ENCODE measurements at regions not wholly inside any gene's neighbourhood (a gene's known extent, or its start where the extent isn't known, plus 50 kb on each side); places are given as distances from the start of the nearest gene placed in this dataset.

DNA sequence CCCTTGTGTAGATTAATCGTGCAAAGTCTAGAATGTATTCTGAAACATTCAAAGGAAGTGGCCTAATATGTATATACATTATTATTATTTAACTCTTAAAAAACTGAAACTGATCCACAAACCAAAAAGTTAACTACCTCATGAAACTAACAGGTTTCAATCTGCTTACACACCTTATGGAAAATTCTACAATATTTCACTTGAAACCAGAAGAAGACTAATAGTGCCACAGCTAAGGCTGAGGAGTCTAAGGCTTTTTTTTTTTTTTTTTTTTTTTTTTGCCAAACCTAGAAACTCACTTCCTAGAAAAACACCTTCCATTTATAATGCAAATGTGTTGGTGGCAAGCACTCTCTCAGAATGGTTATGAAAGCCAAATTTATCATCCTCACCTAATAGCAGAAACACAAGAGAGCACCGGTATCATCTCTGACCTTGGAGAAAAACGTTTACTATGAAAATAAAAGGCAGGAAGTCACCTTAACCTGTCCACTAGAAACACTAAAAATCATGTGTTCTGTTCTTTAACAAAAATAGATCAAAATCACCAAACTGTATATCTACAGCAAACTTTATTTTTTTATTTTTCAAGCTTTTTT lies 586.1 kb downstream of the FRK start:
- Histone ChIP-seq H3K4me3 (ENCODE audit: low read depth, low read length) (no peak overlapping the region), H3K4me1 (no peaks in the 10 kb centered on the region), H3K36me3 (no peaks in the 10 kb centered on the region), H3K9me3 (no peaks in the 10 kb centered on the region), H3K27me3 (no peaks in the 10 kb centered on the region)
- TF ChIP-seq CTCF (IDR thresholded peaks at IDR 0.05; ENCODE audit: low read depth, low read length), result no peak
- no peak for DNase-seq

DNA sequence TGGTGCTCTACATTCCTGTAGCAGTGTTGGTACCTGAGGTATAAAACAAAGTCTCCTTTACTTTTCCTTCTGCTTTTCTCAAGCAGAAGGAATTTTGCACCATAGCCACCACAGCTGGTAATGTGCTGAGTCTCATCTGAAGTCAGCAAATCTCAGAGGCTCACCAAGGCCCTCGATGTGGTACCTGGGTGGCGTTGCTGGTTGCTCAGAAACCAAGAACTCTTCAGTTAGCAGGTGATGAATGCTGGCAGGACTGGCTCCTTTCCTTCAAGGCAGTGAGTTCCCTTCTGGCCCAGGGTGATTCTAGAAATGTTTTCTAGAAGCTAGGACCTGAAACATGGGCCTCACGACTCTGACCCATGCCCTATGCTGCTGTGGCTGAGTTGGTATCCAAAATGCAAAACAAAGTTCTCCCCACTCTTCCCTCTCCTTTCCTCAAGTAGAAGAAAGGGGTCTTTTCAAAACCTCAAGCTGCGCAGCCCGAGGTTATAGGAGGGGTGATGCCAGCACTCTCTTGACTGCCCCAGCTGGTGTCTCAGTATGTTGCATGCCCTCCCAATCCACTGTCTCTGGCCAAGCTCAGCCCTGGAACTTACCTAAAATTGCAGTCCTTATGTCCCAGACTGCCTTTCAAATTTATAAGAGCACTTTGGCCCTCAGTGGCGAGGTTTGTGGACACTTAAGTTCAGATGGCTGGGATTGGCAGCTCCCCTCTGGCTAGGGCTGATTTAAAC lies 592.3 kb downstream of the FRK start:
- no peaks in the 10 kb centered on the region for H3K9me3 ChIP-seq
- H3K36me3 ChIP-seq, result no peaks in the 10 kb centered on the region
- no peak for DNase-seq
- H3K4me3 ChIP-seq (ENCODE audit: low read depth, low read length), result no peak overlapping the region
- H3K27me3 ChIP-seq, result no peaks in the 10 kb centered on the region
- H3K4me1 ChIP-seq, result no peaks in the 10 kb centered on the region
- TF ChIP-seq CTCF (IDR thresholded peaks at IDR 0.05; ENCODE audit: low read depth, low read length), result no peak

DNA sequence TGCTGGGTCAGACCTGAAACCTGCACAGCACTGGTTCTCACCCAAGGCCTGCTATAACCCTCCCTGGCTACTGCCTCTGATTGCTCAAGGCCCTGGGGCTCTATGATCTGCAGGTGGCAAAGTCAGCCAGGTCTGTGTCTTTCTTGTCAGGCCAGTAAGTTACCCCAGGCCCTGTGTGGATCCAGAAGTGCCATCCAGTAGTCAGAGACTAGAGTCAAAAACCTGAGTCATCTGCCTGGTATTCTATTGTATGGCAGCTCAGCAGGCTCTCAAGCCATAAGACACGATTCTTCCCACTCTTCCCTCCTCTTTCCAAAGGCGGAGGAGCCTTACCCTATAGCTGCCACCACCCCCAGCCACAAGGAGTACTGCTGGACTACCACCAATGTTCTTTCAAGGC lies 593.0 kb downstream of the FRK start:
- DNase-seq, result no peak
- Histone ChIP-seq H3K4me3 (ENCODE audit: low read depth, low read length) (no peak overlapping the region), H3K27me3 (no peaks in the 10 kb centered on the region), H3K4me1 (no peaks in the 10 kb centered on the region), H3K36me3 (no peaks in the 10 kb centered on the region), H3K9me3 (no peaks in the 10 kb centered on the region)
- TF ChIP-seq CTCF (IDR thresholded peaks at IDR 0.05; ENCODE audit: low read depth, low read length), result no peak

- no peak for DNase-seq
- H3K27me3 ChIP-seq, result no peaks in the 10 kb centered on the region
- H3K36me3 ChIP-seq, result no peaks in the 10 kb centered on the region
- no peak overlapping the region for H3K4me3 ChIP-seq (ENCODE audit: low read depth, low read length)
- no peaks in the 10 kb centered on the region for H3K9me3 ChIP-seq
- TF ChIP-seq CTCF (IDR thresholded peaks at IDR 0.05; ENCODE audit: low read depth, low read length), result no peak
- H3K4me1 ChIP-seq, result peaks cover 3% of the 10 kb centered on the region; the same call in 1 of the 2 replicates
Measured at GRCh38 chr6:115460913-115461312, 599.8 kb downstream of the FRK start.

- Histone ChIP-seq H3K27me3 (no peaks in the 10 kb centered on the region), H3K4me3 (ENCODE audit: low read depth, low read length) (no peak overlapping the region), H3K36me3 (no peaks in the 10 kb centered on the region), H3K9me3 (no peaks in the 10 kb centered on the region), H3K4me1 (peaks cover 3% of the 10 kb centered on the region; the same call in 1 of the 2 replicates)
- no peak for TF ChIP-seq CTCF (IDR thresholded peaks at IDR 0.05; ENCODE audit: low read depth, low read length)
- no peak for DNase-seq
Measured at GRCh38 chr6:115456848-115457247, 603.8 kb downstream of the FRK start.

DNA sequence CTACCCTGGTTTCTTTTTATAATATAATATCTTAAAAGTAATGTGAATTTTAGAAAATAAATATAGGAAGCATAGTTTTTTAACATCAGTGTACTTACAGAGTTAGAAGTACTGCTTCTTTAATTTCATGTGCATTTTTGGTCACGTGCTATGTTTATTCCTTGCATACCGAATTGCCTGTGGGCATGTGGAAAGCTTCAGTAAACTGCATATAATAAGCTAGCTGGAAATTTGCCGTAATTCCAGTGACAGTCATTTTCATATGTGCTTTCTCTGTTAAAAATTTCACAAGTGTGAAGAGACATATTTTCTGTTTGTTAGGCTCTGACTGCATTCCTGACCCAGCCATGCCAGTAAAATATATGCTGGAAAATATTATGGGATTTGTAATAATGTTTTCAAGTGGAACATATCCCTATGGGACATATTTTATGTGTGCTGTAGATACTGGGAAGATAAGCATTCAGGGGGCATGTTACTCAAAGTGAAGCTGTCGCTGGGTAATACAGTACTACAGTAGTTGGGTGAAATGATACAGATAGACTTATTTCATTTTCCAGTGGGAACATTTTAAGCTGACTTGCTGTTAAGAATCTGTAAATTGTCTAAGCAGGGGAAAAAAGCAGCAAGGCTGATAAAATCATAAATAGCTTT lies 616.7 kb downstream of the FRK start:
- no peak for TF ChIP-seq CTCF (IDR thresholded peaks at IDR 0.05; ENCODE audit: low read depth, low read length)
- Histone ChIP-seq H3K36me3 (no peaks in the 10 kb centered on the region), H3K4me3 (ENCODE audit: low read depth, low read length) (peak overlapping the region; percentile 28), H3K9me3 (no peaks in the 10 kb centered on the region), H3K27me3 (no peaks in the 10 kb centered on the region), H3K4me1 (peaks cover 15% of the 10 kb centered on the region)
- peak; percentile 24 for DNase-seq
